ENCODE measurements at regions not wholly inside any gene's neighbourhood (a gene's known extent, or its start where the extent isn't known, plus 50 kb on each side); places are given as distances from the start of the nearest gene placed in this dataset.

DNA sequence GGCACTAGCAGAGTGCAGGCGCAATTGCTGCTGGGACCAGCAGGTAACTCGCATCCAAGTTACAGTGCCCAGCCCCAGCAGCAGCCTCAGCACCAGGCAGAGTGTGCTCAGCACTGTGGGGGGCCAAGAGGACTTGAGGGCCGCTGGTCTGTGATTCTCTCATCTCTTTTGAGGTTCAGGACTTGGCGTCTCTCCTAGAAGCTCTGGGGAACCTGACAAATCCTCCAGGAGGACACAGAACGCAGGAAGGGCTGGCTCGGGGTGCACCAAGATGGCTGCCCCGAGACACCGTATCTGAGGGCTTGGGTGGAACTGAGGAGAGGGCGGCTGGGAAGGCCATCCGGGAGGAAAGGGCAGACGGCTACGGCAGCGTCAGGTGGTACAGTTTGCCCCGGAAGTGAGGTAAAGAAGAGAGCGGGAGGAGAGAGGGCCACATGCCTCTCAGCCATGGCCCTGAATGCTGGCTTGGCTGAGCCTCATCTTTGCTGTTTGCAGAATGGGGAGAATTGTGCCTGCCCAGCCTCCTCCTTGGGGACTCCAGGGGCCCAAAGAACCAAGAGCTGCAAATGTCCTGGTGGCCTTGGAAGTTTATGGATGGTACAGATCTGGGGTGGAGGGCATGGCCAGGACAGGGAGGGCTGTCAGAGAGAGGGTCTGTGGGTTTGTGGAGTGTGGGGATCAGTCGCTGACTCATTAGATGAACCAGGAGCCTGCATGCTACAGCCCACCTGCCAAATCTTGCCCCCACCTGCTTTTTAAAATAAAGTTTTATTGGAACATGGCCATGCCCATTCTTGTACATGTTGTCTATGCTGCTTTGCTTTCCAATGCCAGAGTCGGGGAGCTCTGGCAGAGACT is 78.0 kb downstream of the MYEOV start:
- Histone ChIP-seq H3K36me3 (no peaks in the 10 kb centered on the region), H3K27ac (no peak overlapping the region), H3K27me3 (no peaks in the 10 kb centered on the region), H3K9me3 (no peaks in the 10 kb centered on the region), H3K4me3 (no peak overlapping the region), H3K4me1 (no peaks in the 10 kb centered on the region)
- DNase-seq (ENCODE audit: low spot score) = peak; percentile 40
- TF ChIP-seq CTCF (IDR thresholded peaks at IDR 0.05) = no peak

- no peaks in the 10 kb centered on the region for H3K9me3 ChIP-seq
- TF ChIP-seq CTCF (IDR thresholded peaks at IDR 0.05) = no peak
- no peaks in the 10 kb centered on the region for H3K4me1 ChIP-seq
- H3K4me3 ChIP-seq = no peak overlapping the region
- H3K27ac ChIP-seq = no peak overlapping the region
- H3K36me3 ChIP-seq = no peaks in the 10 kb centered on the region
- no peaks in the 10 kb centered on the region for H3K27me3 ChIP-seq
- peak; percentile 32 for DNase-seq (ENCODE audit: low spot score)
Observed at GRCh38 chr11:69372589-69373250, 78.8 kb downstream of the MYEOV start.

DNA sequence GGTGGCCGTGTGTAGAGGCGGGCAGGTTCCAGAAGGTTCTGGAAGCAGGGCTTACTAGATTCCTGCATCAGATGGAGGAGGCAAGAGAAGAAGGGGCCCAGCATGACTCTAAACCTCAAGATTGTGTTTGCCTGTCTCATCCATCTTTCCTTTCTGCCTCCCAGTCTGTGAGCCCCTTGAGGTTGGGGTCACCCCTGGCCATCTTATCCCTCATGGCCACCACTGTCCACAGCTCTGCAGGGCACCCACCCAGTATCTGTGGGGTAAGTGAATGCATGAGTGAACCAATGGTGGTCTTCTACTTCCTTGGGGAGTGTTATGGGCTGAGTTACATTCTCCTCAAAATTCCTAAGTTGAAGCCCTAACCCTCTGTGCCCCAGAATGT is 79.3 kb downstream of the MYEOV start:
- H3K27ac ChIP-seq = no peak overlapping the region
- no peaks in the 10 kb centered on the region for H3K4me1 ChIP-seq
- no peak for TF ChIP-seq CTCF (IDR thresholded peaks at IDR 0.05)
- H3K4me3 ChIP-seq = no peak overlapping the region
- no peaks in the 10 kb centered on the region for H3K36me3 ChIP-seq
- H3K9me3 ChIP-seq = no peaks in the 10 kb centered on the region
- peak; percentile 21 for DNase-seq (ENCODE audit: low spot score)
- no peaks in the 10 kb centered on the region for H3K27me3 ChIP-seq

GRCh38 chr11:69374110-69374945 is 80.4 kb downstream of the MYEOV start:
- peak; percentile 38 for DNase-seq (ENCODE audit: low spot score)
- Histone ChIP-seq H3K4me1 (no peaks in the 10 kb centered on the region), H3K4me3 (no peak overlapping the region), H3K27me3 (no peaks in the 10 kb centered on the region), H3K27ac (no peak overlapping the region), H3K36me3 (no peaks in the 10 kb centered on the region), H3K9me3 (no peaks in the 10 kb centered on the region)
- TF ChIP-seq CTCF (IDR thresholded peaks at IDR 0.05) = no peak

DNA sequence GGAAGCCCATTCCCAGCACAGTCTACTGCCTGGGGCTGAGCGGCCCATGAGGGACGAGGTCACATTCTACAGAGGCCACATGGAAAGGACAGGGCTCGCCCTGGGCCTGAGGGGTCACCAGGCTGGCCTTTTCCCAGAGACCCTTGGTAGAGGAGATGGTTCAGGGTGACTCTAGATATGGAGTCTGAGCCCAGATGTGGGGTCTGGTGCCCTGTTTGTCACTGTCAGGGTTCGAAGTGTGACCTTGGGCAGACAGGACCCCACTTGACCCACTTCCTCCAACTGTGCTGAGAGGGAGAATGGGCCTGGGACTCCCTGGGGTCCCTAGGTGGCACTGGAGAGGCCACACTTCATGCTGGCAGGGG is 81.0 kb downstream of the MYEOV start:
- DNase-seq (ENCODE audit: low spot score) = no peak
- Histone ChIP-seq H3K36me3 (no peaks in the 10 kb centered on the region), H3K27ac (no peak overlapping the region), H3K4me1 (no peaks in the 10 kb centered on the region), H3K27me3 (no peaks in the 10 kb centered on the region), H3K9me3 (no peaks in the 10 kb centered on the region), H3K4me3 (no peak overlapping the region)
- no peak for TF ChIP-seq CTCF (IDR thresholded peaks at IDR 0.05)

Measured in right atrium auricular region (tissue), 2 donors.